Frontal cortex (tissue), 3 donors: ENCODE measurements at regions not wholly inside any gene's neighbourhood (a gene's known extent, or its start where the extent isn't known, plus 50 kb on each side); places are given as distances from the start of the nearest gene placed in this dataset.

Experiments used
- DNase-seq, 2 donors: peaks; one replicate each; pipeline ENCODE4 v3.0.0; 2012; ENCODE audit warnings: low spot score in 2 of 2
- FAIRE-seq: peaks from 2 replicates; lab custom pipeline; 2012; peaks lifted over from hg19 to GRCh38; lab: Jason Lieb, UNC
- donor health status: control.
- donor health status: control.
- donor health status: control.

DNA sequence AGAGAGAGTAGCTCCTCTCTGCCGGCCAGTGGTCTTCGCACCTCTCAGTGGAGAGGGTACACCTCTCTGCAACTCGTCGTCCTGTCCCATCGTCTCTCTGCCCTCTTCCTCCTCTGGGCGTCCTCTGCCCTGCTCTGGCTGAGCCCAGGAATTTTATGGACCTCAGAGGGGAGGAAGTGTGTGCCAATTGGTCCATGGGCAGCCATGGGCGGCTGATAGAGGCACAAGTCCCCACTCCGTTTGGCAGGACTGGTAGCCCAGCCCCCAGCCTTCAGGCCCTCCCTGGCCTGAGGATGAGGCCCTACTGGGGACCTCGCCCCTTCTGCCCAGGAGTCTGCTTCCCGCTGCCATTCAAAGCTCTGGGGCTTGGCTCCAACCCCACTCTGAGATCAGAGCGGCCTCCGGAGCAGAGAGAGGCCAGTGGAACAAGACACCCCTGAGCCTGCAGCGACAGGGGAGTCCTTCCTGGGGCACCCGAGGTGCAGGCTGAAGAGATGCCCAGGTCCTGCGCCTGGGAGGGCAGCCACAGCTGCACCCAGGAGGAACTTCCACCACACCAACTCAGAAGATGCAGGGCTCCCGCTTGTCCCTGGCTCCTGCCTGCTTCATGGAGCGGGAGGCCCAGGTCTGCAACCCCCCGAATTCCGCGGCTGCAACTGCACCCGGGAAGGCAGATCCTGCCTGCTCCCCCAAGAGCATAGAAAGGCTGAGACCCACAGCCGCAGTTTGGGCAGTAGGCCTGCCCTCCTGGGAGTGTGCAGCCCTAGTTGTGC is 659.9 kb downstream of the KCNT2 start:
- FAIRE-seq (no peak), DNase-seq (no peak)

DNA sequence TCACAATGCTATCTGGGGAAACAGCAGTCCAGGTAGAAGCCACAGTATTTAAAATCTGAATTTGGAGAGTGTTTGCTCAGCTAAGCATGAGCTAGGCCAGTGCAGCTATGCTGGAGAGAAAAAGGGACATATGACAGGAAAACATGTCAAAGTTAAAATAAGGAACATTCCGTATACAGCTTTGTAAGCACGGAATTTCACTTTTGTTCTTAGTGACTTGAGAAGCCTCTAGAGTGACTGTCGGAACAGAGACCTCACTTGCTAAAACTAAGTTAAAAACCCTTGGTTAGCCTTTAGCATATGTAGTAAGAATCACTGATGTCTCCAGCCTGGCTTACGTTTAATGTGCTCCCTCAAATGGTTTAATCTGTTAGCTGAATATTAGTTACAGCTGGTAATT is 661.7 kb downstream of the KCNT2 start:
- DNase-seq = no peak
- FAIRE-seq = no peak

DNA sequence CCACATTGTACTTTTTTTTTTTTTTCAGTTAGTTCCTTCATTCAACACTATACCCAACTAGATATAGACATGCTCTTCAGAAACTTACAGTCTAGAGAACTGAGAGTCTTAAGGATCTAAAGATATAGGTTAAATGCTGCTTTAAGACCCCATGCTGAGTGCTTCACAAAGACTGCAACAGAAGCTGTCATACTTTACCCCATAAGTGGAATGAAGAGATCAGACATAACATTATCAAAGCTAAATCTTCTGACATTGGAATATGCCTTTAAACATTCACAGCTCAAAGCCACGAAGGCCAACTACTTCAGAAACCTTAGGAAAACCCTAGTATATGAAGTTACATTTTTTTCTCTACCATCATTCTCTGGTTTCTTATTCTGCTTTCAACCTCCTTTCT is 666.4 kb downstream of the KCNT2 start:
- FAIRE-seq (no peak), DNase-seq (no peak)

DNA sequence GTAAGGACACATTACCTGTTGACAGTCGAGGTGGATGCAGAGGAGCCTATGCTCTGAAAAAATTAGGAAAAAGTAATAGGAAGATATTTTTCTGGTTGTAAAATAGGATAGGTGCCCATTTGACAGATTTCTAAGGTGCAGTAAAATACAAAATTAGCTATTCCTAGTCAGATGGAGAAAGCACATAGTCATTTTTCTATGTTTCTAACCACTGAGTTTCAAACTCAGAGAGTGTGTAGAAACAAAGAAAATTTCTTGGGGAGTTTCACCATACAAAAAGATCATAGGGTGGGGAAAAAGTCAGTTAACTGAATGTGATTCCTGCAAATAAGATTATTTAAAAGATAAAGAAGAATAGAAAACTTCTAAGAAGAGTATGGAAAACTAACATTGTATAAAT is 666.9 kb downstream of the KCNT2 start:
- no peak for FAIRE-seq
- DNase-seq = no peak

DNA sequence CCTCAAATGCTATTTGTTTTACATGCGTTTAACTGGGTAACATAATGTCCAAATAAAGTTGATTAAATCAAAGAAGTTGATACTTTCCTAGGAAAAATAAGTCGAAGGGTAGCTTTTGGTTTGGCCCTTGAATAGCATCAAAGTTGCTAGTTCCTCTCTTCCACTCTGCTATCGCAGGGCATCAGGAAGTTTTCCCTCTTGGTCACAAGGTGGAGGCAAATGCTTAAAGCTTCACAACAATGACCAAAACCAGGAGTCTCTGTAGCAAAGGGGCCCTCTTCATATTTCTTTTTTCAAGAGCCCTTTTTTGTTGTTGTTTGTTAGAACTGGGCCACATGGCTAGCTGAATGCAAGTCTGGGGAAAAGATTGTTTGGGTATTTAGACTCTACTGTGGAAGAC is 668.4 kb downstream of the KCNT2 start:
- DNase-seq (no peak), FAIRE-seq (no peak)

DNA sequence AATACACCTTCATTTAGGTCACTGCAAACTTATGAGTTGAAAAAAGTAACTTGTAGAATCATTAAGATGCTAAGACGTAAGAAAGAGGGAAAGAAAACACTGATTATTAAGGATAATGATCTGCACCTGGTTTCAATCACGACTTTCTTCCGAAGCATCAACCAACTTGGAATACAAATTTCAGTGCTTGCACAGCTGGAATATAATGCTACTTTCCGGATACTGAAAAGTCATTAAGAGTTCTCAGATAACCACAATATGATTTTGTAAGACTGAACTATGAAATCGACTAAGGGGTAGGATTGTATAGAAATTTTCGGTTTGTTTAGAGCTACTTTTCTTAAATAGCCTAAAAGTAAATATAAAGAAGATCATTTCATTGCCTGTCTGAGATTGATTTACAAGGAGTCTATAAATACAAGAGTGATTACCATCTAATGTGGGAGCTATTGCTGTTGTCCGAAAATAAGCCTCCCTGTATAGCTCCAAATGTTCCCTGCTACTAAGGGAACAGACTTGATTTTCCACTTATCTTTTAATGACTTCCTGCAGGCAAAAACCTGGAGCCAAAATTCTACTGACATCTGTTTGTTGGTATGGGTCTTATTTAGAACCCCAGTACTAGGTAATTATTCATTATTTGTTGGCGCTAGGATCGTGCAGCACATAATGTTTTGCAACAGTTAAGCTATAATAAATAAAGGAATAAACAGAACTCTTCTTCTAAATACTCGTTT is 673.3 kb downstream of the KCNT2 start:
- FAIRE-seq (no peak), DNase-seq (no peak)

DNA sequence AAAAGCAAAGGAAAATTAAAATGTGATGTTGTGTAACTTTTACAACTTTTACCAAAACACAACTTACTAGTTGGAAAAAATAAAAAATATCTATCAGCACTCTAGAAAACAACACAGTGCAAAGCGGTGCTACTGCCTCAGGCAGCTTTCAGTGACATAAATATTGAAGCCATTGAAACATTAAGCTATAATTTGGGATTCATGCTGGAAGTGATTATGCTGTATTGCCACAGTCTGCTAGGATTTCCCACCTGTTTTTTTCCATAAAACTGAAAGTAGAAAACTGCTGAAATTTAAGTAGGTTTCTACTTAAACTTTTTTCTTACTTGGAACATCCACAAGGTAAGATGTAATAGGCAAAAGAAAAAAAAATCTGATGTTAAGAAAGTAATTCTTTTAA is 674.4 kb downstream of the KCNT2 start:
- DNase-seq (no peak), FAIRE-seq (no peak)

DNA sequence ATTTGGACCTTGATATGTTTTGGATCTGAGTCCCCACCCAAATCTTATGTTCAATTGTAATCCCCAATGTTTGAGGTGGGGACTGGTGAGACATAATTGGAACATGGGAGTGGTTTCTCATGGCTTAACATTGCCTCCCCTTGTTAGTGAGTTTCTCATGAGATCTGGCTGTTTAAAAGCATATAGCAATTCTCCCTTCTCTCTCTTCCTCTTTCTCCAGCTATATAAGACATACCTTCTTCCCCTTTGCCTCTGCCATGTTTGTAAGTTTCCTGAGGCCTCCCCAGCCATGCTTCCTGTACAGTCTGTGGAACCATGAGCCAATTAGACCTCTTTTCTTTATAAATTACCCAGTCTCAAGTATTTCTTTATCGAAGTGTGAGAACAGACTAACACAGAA is 692.4 kb downstream of the KCNT2 start:
- no peak for FAIRE-seq
- no peak for DNase-seq

DNA sequence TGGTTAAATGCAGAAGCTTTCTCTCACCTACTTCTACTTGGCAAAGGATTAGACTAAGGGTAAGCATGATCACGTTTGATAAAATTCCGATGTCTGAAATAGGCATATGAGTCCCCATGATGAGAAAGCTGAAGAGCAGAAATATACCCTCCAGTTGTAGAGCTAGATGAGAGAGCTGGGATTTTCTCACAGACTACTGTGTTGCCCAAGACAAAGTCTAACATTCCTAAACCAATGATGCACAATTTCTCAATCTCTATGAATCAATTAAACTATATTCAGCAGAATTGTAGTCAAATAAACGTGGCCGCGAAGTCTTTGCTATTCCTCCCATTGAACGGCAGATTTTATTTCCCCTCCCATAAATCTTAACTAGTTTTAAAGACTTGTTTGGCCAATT is 699.2 kb downstream of the KCNT2 start:
- FAIRE-seq (no peak), DNase-seq (no peak)

DNA sequence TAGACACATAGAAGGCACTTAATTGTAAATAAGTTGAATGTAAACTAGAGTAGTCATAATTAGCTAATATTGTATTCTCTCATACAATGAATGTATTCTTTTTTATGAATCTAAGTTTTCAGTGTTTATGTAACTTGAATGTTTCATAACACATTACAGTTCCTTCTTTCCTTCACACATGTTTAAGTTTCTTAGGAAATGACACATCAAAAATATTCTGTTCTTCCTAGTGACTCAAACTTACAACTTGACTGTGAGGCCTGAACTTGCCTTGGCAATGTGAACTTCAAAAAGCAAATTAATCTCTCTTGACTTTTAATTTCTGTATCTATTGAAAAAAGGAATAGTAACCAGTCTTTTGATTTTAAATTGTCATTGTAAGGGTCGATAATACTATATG is 700.1 kb downstream of the KCNT2 start:
- no peak for DNase-seq
- no peak for FAIRE-seq

DNA sequence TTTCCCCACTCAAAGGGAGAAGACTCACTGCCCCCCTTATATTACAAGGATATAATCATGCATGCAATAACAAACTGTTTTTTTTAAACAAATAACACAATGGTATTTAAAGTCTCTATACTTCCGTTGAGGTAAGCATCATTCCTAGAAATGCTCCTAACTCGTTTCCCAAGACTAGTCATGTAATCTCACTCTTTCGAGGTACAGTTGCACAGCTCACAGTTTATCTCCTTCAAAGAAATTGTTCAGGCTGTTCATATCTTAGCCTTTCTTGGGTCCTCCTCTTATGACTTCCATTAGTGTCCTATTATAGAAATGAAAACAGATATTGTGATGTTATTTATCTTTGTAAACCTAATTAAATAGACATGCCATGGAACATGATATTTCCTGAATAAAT is 705.0 kb downstream of the KCNT2 start:
- no peak for DNase-seq
- FAIRE-seq = no peak

DNA sequence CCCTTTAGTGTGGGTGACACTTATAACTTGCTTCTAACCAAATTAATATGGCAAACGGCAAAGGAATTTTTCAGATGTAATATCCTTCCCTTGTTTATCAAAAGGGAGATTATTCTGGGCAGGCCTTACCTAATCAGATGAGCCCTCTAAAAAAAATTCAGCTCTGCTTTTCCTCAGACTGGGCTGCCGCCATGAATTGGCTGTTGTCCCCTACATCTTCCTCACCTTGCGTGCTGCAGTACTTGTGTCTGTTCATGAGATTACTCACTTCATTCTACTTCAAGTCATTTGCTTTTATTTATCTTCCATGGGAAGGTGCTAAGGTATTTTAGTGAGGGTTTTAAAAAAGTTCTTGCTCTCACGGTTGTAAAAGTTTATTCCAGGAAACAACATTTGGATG is 705.5 kb downstream of the KCNT2 start:
- no peak for DNase-seq
- no peak for FAIRE-seq

DNA sequence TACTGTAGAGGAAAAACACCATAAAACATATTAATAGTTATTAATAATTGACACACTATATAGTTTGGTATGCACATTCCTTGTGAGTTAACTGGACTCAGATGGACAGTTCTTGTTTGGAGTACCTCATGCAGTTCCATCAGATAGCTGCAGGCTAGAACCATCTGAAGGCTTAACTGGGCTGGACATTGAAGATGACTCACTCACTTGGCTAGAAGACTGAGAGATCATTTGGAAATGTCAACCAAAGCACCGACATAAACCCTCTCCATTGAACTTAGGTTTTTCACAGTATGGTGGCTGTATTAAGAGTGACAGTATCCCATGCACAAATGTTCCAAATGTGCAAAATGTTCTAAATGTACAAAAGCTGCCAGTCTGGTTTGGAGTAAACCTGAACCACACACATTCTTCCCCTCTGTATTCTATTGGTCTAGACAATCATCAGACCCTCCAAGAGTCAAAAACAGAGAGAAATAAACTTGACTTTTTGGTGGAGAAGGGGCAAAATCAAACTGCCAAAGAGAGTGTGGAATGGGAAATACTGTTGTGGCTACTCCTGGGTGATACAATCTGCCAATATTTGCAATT is 708.4 kb downstream of the KCNT2 start:
- no peak for FAIRE-seq
- DNase-seq = no peak

DNA sequence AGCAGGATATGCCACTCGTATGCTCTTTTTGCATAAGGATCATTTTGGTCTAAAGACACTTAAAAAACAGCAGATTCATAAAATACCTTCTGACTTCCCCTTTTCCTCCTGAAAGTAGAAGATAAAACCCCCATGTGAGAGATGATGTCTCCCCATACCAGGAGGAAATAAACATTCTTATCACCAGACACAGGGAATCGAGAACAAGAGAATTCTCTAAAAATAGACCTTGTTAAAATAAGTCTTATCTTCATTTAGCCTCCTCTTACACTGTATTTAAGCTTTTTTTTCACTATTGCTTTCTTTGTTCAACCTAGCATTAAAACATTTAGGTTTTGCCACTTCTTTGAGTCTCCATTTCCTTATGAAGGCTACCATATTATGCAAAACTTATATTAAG is 709.3 kb downstream of the KCNT2 start:
- FAIRE-seq (no peak), DNase-seq (no peak)

DNA sequence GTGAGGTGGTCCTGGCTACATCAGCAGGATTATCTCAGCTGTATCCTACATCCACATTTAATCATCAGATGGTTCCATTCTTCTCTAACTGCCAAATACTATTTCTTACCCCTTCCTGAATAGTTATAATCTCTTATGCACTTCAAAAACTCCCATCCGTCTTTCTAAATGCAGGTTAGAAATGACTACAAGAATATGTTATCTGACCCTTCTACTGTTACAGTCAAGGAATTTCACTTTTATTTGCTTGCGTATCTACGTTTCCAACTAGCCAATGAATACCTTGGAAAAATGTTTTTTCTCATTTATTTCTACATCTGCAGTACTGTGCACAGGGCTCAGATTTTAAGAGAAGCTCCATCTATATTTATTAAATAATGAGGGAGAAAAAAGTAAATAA is 709.9 kb downstream of the KCNT2 start:
- FAIRE-seq (no peak), DNase-seq (no peak)

DNA sequence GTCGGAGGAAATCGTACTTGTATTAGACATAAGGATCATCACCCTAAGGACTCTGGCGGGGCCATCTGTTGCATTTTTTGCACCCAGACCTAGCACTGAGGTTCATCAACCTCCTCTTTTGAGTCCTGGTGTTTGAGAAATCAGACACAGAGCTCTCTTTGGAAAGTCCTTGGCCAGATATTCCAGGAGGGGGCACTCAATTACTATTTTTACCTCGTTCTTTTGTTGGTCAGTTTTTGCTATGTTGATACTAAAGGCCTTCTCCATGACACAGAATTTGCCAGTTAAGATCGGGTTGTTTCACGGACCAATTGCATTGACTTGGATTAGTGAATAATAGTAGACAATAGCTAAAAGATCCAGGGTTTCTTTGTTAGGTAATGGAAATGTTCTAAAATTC is 711.2 kb downstream of the KCNT2 start:
- FAIRE-seq = no peak

DNA sequence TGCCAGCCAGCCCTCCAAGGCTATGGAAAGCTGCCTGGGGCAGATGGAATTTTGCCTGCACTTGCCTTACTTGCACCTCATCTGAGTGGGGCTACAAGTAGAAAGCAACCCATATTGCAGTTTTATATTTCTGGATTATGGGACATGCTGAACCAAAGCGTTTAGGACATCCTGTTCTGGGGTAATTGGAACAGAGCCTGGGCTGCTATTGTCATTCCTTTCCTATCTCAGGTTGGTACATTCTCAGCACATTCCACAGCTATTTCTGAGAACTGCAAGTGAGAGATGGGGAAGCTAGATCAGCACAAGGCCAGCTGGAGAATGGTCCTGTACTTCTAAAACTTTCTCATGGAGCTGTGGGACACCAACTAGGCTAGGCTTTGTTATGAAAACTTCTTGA is 713.8 kb downstream of the KCNT2 start:
- FAIRE-seq (no peak), DNase-seq (no peak)

More for the DNA sequence above, 711.2 kb downstream of the KCNT2 start:
- no peak for DNase-seq

DNA sequence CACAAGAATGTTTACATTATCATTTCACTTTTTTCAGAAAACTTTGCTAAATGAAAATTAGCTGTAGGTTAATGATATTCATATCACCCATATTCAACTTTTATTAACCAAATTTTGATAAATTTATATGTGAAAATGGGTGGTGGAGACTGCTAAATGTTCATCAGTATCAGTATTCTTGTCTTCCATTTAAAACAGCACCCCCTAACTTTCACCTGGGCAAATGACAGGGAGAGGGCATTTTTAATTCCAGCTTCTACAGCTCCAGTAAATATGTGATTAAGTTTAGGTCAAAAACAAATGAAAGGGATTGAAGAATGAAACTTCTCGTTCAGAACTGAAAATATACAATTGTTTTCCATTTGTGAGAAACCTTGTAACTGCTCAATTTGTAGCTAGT is 722.2 kb downstream of the KCNT2 start:
- DNase-seq (no peak), FAIRE-seq (no peak)

DNA sequence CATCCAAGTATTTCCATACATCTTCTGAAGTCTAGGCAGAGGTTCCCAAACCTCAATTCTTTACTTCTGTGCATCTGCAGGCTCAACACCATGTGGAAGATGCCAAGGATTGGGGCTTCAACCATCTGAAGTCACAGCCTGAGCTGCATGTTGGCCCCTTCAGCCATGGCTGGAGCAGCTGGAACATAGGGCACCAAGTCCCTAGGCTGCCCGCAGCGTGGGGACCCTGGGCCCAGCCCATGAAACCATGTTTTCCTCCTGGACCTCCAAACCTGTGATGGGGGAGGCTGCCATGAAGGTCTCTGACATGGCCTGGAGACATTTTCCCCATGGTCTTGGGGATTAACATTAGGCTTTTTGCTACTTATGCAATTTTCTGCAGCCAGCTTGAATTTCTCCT is 729.8 kb downstream of the KCNT2 start:
- no peak for DNase-seq
- no peak for FAIRE-seq

DNA sequence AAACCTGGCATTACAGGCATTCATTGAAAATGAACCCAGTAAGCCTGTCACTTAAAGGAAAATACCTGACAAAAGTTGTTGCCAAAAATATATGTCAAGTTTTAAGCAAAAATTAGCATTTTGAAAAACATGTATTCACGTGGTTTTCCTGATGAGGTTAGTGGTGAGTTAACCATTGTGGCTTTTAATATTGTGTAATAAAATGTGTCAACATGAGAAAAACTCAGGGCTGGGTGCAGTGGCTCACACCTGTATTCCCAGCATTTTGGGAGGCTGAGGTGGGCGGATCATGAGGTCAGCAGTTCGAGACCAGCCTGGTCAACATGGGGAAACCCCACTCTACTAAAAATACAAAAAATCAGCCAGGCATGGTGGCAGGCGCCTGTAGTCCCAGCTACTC is 731.4 kb downstream of the KCNT2 start:
- FAIRE-seq (no peak), DNase-seq (no peak)

DNA sequence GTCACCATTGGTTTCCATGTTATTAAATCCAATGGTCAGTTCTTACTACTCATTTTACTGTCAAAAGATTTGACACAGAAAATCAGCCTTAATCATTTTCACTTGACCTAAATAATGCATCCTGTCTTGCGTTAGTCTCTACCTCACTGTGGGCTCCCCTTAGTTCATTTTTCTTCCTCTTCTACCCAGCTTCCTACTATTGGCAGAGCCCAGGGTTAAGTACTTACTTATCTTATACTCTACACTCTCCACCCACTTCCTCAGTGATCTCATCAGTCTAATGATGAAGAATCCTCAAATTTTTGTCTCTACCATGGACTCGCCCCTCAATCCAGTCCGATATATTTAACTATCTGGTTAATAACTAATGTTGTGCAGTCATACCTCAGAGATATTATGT is 735.9 kb downstream of the KCNT2 start:
- FAIRE-seq (no peak), DNase-seq (no peak)
